ENCODE measurements at regions not wholly inside any gene's neighbourhood (a gene's known extent, or its start where the extent isn't known, plus 50 kb on each side); places are given as distances from the start of the nearest gene placed in this dataset.

- Mint-ChIP-seq H3K27ac (no peak overlapping the region), H3K27me3 (no peaks in the 10 kb centered on the region), H3K36me3 (peaks cover 4% of the 10 kb centered on the region), H3K4me3 (no peak overlapping the region), H3K4me1 (peaks cover 13 to 28% (median 21%) of the 10 kb centered on the region in 3 donors), H3K9me3 (peaks cover 0 to 6% (median 5%) of the 10 kb centered on the region in 3 donors)
- no peaks in the 10 kb centered on the region for H3K4me1 ChIP-seq (ENCODE audit: control insufficient read depth in 1 of 2, extremely low read depth in 1 of 2, insufficient read depth in 2 of 2, low read length in 2 of 2)
- no peaks in the 10 kb centered on the region for H3K9me3 ChIP-seq
- no peak overlapping the region for H3K27ac ChIP-seq (ENCODE audit: low read length)
- ChIA-PET POLR2A (no interaction called here), CTCF (no interaction called here)
- no peak overlapping the region for H3K4me3 ChIP-seq (ENCODE audit: control insufficient read depth in 1 of 2, extremely low read depth in 1 of 2, low read length in 1 of 2)
- WGBS (ENCODE audit: insufficient coverage), result no CpG with 5 or more reads among the region's 1 CpG
- DNase-seq (no peak), ATAC-seq (replicated peaks in 1 of 4) (no peak)
- H3K36me3 ChIP-seq (ENCODE audit: control insufficient read depth in 2 of 2, extremely low read depth in 1 of 2, insufficient read depth in 1 of 2, low read length in 1 of 2), result no peaks in the 10 kb centered on the region
- no peaks in the 10 kb centered on the region for H3K27me3 ChIP-seq (replicated peaks in 1 of 2; ENCODE audit: control insufficient read depth in 2 of 2, extremely low read depth in 1 of 2, insufficient read depth in 2 of 2, low read length in 1 of 2)
Observed at GRCh38 chr3:106212665-106213222, 343.9 kb upstream of the CBLB start.

GRCh38 chr3:106213954-106214353 lies 345.1 kb upstream of the CBLB start:
- Histone ChIP-seq H3K4me1 (ENCODE audit: control insufficient read depth in 1 of 2, extremely low read depth in 1 of 2, insufficient read depth in 2 of 2, low read length in 2 of 2) (no peaks in the 10 kb centered on the region), H3K27ac (ENCODE audit: low read length) (no peak overlapping the region), H3K27me3 (replicated peaks in 1 of 2; ENCODE audit: control insufficient read depth in 2 of 2, extremely low read depth in 1 of 2, insufficient read depth in 2 of 2, low read length in 1 of 2) (no peaks in the 10 kb centered on the region), H3K36me3 (ENCODE audit: control insufficient read depth in 2 of 2, extremely low read depth in 1 of 2, insufficient read depth in 1 of 2, low read length in 1 of 2) (no peaks in the 10 kb centered on the region), H3K9me3 (no peaks in the 10 kb centered on the region), H3K4me3 (ENCODE audit: control insufficient read depth in 1 of 2, extremely low read depth in 1 of 2, low read length in 1 of 2) (no peak overlapping the region)
- ATAC-seq (replicated peaks in 1 of 4) (no peak), DNase-seq (no peak)
- ChIA-PET POLR2A (interaction anchor here in 1 of 2 donors (0.7 kb wide), 1 partner anchor 287 kb away, joined by 3 read pairs; no protein-coding TSS in a partner anchor), CTCF (no interaction called here)
- Mint-ChIP-seq H3K4me3 (peak overlapping the region in 2 of 3 donors; percentile 18), H3K27me3 (no peaks in the 10 kb centered on the region), H3K27ac (peak overlapping the region; percentile 37 to 46), H3K9me3 (peaks cover 0 to 6% (median 5%) of the 10 kb centered on the region in 3 donors), H3K36me3 (peaks cover 4% of the 10 kb centered on the region), H3K4me1 (peaks cover 11 to 23% (median 11%) of the 10 kb centered on the region in 3 donors)
- no CpG with 5 or more reads among the region's 4 CpGs for WGBS (ENCODE audit: insufficient coverage)

- Mint-ChIP-seq H3K4me1 (peaks cover 11 to 23% (median 11%) of the 10 kb centered on the region in 3 donors), H3K9me3 (peaks cover 0 to 6% (median 5%) of the 10 kb centered on the region in 3 donors), H3K4me3 (no peak overlapping the region), H3K27me3 (no peaks in the 10 kb centered on the region), H3K36me3 (peaks cover 4% of the 10 kb centered on the region), H3K27ac (peak overlapping the region; percentile 11 to 63)
- H3K9me3 ChIP-seq, result no peaks in the 10 kb centered on the region
- no peaks in the 10 kb centered on the region for H3K36me3 ChIP-seq (ENCODE audit: control insufficient read depth in 2 of 2, extremely low read depth in 1 of 2, insufficient read depth in 1 of 2, low read length in 1 of 2)
- no peaks in the 10 kb centered on the region for H3K27me3 ChIP-seq (replicated peaks in 1 of 2; ENCODE audit: control insufficient read depth in 2 of 2, extremely low read depth in 1 of 2, insufficient read depth in 2 of 2, low read length in 1 of 2)
- DNase-seq, result no peak
- H3K27ac ChIP-seq (ENCODE audit: low read length), result no peak overlapping the region
- no peak overlapping the region for H3K4me3 ChIP-seq (ENCODE audit: control insufficient read depth in 1 of 2, extremely low read depth in 1 of 2, low read length in 1 of 2)
- H3K4me1 ChIP-seq (ENCODE audit: control insufficient read depth in 1 of 2, extremely low read depth in 1 of 2, insufficient read depth in 2 of 2, low read length in 2 of 2), result no peaks in the 10 kb centered on the region
- ChIA-PET CTCF (no interaction called here), POLR2A (interaction anchor here in 1 of 2 donors (0.7 kb wide), 1 partner anchor 287 kb away, joined by 3 read pairs; no protein-coding TSS in a partner anchor)
- no peak for ATAC-seq (replicated peaks in 1 of 4)
- no CpG with 5 or more reads among the region's 4 CpGs for WGBS (ENCODE audit: insufficient coverage)
Observed at GRCh38 chr3:106214641-106215040, 345.8 kb upstream of the CBLB start.

- ATAC-seq (replicated peaks in 1 of 4), result no peak
- ChIA-PET CTCF (interaction anchor here in 1 of 2 donors (0.7 kb wide), 1 partner anchor 191 kb away, joined by 3 read pairs; no protein-coding TSS in a partner anchor), POLR2A (no interaction called here)
- Histone ChIP-seq H3K4me1 (ENCODE audit: control insufficient read depth in 1 of 2, extremely low read depth in 1 of 2, insufficient read depth in 2 of 2, low read length in 2 of 2) (no peaks in the 10 kb centered on the region), H3K27me3 (replicated peaks in 1 of 2; ENCODE audit: control insufficient read depth in 2 of 2, extremely low read depth in 1 of 2, insufficient read depth in 2 of 2, low read length in 1 of 2) (no peaks in the 10 kb centered on the region), H3K9me3 (no peaks in the 10 kb centered on the region), H3K27ac (ENCODE audit: low read length) (no peak overlapping the region), H3K4me3 (ENCODE audit: control insufficient read depth in 1 of 2, extremely low read depth in 1 of 2, low read length in 1 of 2) (no peak overlapping the region), H3K36me3 (ENCODE audit: control insufficient read depth in 2 of 2, extremely low read depth in 1 of 2, insufficient read depth in 1 of 2, low read length in 1 of 2) (no peaks in the 10 kb centered on the region)
- peaks cover 11 to 23% (median 11%) of the 10 kb centered on the region in 3 donors for H3K4me1 Mint-ChIP-seq
- no CpG with 5 or more reads among the region's 1 CpG for WGBS (ENCODE audit: insufficient coverage)
- peak overlapping the region; percentile 11 to 63 for H3K27ac Mint-ChIP-seq
- H3K36me3 Mint-ChIP-seq, result peaks cover 5% of the 10 kb centered on the region
- peaks cover 3 to 9% (median 5%) of the 10 kb centered on the region in 3 donors for H3K9me3 Mint-ChIP-seq
- no peak for DNase-seq
- no peak overlapping the region for H3K4me3 Mint-ChIP-seq
- no peaks in the 10 kb centered on the region for H3K27me3 Mint-ChIP-seq
Observed at GRCh38 chr3:106215047-106215446, 346.2 kb upstream of the CBLB start.

GRCh38 chr3:106217745-106218144 lies 348.9 kb upstream of the CBLB start:
- Mint-ChIP-seq H3K4me1 (peaks cover 4 to 15% (median 5%) of the 10 kb centered on the region in 3 donors), H3K27ac (no peak overlapping the region), H3K4me3 (no peak overlapping the region), H3K27me3 (no peaks in the 10 kb centered on the region), H3K36me3 (peaks cover 16% of the 10 kb centered on the region), H3K9me3 (peaks cover 17 to 33% (median 20%) of the 10 kb centered on the region in 3 donors)
- ATAC-seq (replicated peaks in 1 of 4) (no peak), DNase-seq (no peak)
- WGBS (ENCODE audit: insufficient coverage), result no CpG with 5 or more reads among the region's 2 CpGs
- Histone ChIP-seq H3K36me3 (ENCODE audit: control insufficient read depth in 2 of 2, extremely low read depth in 1 of 2, insufficient read depth in 1 of 2, low read length in 1 of 2) (no peaks in the 10 kb centered on the region), H3K27ac (ENCODE audit: low read length) (no peak overlapping the region), H3K4me1 (ENCODE audit: control insufficient read depth in 1 of 2, extremely low read depth in 1 of 2, insufficient read depth in 2 of 2, low read length in 2 of 2) (no peaks in the 10 kb centered on the region), H3K4me3 (ENCODE audit: control insufficient read depth in 1 of 2, extremely low read depth in 1 of 2, low read length in 1 of 2) (no peak overlapping the region), H3K27me3 (replicated peaks in 1 of 2; ENCODE audit: control insufficient read depth in 2 of 2, extremely low read depth in 1 of 2, insufficient read depth in 2 of 2, low read length in 1 of 2) (no peaks in the 10 kb centered on the region), H3K9me3 (no peaks in the 10 kb centered on the region)
- CTCF ChIA-PET, result interaction anchor here in 1 of 2 donors (0.6 kb wide), 1 partner anchor 379 kb away, joined by 5 read pairs; no protein-coding TSS in a partner anchor
- POLR2A ChIA-PET, result no interaction called here

GRCh38 chr3:106227068-106227467 lies 358.3 kb upstream of the CBLB start:
- DNase-seq (no peak), ATAC-seq (replicated peaks in 1 of 4) (no peak)
- ChIA-PET CTCF (no interaction called here), POLR2A (no interaction called here)
- no CpG with 5 or more reads among the region's 3 CpGs for WGBS (ENCODE audit: insufficient coverage)
- Histone ChIP-seq H3K27me3 (replicated peaks in 1 of 2; ENCODE audit: control insufficient read depth in 2 of 2, extremely low read depth in 1 of 2, insufficient read depth in 2 of 2, low read length in 1 of 2) (no peaks in the 10 kb centered on the region), H3K4me3 (ENCODE audit: control insufficient read depth in 1 of 2, extremely low read depth in 1 of 2, low read length in 1 of 2) (no peak overlapping the region), H3K9me3 (no peaks in the 10 kb centered on the region), H3K27ac (ENCODE audit: low read length) (no peak overlapping the region), H3K4me1 (ENCODE audit: control insufficient read depth in 1 of 2, extremely low read depth in 1 of 2, insufficient read depth in 2 of 2, low read length in 2 of 2) (no peaks in the 10 kb centered on the region), H3K36me3 (ENCODE audit: control insufficient read depth in 2 of 2, extremely low read depth in 1 of 2, insufficient read depth in 1 of 2, low read length in 1 of 2) (no peaks in the 10 kb centered on the region)
- no peak overlapping the region for H3K4me3 Mint-ChIP-seq
- H3K4me1 Mint-ChIP-seq, result peaks cover 14 to 40% (median 31%) of the 10 kb centered on the region in 3 donors
- no peaks in the 10 kb centered on the region for H3K36me3 Mint-ChIP-seq
- peaks cover 5 to 19% (median 17%) of the 10 kb centered on the region in 3 donors for H3K9me3 Mint-ChIP-seq
- no peak overlapping the region for H3K27ac Mint-ChIP-seq
- no peaks in the 10 kb centered on the region for H3K27me3 Mint-ChIP-seq
